Mucosa of descending colon (tissue), 3 donors: ENCODE measurements at regions not wholly inside any gene's neighbourhood (a gene's known extent, or its start where the extent isn't known, plus 50 kb on each side); places are given as distances from the start of the nearest gene placed in this dataset.
"Not testable (repeated sequence)": the region's sequence is repeated elsewhere in the genome, so short reads cannot be mapped to it uniquely, and the experiment has no call there.

Source experiments
- ATAC-seq: fragments of 200-7000 bp; cut with Tn5 transposase; one replicate; pipeline ENCODE4 v1.9.1; 2020; ENCODE audit warnings: mild to moderate bottlenecking, moderate library complexity
- DNase-seq, 3 donors: peaks; one replicate each; pipeline ENCODE4 v3.0.0-alpha.2; 2020
- H3K36me3 ChIP-seq: fragments of 200-600 bp; one replicate; pipeline ENCODE4 v1.8.0; 2021; ENCODE audit warnings: low read depth, mild to moderate bottlenecking
- H3K4me1 ChIP-seq: fragments of 200-600 bp; one replicate; pipeline ENCODE4 v1.8.0; 2021; ENCODE audit warnings: low read depth, mild to moderate bottlenecking
- H3K4me3 ChIP-seq: fragments of 200-600 bp; one replicate; pipeline ENCODE4 v1.8.0; 2021; ENCODE audit warnings: mild to moderate bottlenecking
- H3K9me3 ChIP-seq: fragments of 200-600 bp; one replicate; pipeline ENCODE4 v1.8.0; 2021; ENCODE audit warnings: mild to moderate bottlenecking
- intact Hi-C, 2 donors: fragments of 100-400 bp; cut with DNase I in 1 of 2; cut with micrococcal nuclease in 1 of 2; formaldehyde crosslinking; loops; one replicate each; pipeline versions ENCODE4 v1.11.0 to v1.11.1; 2022; cut with DNase I, micrococcal nuclease
- TF ChIP-seq, protein P1 (sequence below): fragments of 200-600 bp; IDR thresholded peaks from one replicate; pipeline ENCODE4 v1.8.0; 2022; ENCODE audit warnings: antibody characterized with exemption, mild to moderate bottlenecking
- donor health status: DM: no; HTN: no; CAD: no; lungs with moderate emphysema.
- donor health status: DM: no; HTN: no; CAD: no.
- donor health status: DM: no; HTN: yes; CAD: no.

DNA sequence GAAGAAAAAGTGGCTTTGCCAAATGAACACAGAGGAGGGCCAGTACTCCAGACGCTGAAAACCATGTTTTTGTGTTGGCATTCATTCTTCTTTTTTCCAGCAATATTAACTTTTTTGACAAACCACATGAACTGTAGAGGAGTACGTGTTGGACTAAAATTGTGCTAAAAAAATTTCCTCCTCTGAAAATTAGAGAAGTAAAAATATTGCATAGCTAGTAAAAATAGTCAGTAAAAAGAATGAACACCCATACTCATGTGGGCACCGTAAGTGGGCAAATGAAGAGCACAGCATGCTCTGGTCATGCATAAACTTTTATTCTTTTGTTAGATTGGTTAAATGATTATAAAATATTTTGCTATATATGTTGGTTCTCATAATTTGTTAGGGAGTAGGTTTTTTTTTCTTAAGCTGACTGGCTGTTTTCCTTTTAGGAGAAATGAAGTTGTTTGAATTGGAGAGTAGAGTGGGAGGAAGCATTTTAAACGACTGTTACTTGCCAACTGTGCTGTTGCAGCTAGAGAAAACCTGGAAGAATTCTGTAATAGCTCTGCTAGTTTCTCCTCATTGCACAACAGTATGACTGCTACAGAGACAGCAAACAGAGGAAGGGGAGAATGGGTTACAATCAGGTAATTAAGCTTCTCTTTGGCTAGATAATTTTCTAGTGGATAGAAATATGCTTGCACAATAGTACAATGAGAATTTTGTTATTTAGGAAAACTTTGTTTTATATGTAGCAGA is 222.4 kb downstream of the KCTD12 start:
- intact Hi-C loops = loop anchor here in 1 of 2 donors (10.0 kb wide), 1 partner anchor 241 kb away; no protein-coding TSS in a partner anchor
- DNase-seq (no peak), ATAC-seq (no peak)

DNA sequence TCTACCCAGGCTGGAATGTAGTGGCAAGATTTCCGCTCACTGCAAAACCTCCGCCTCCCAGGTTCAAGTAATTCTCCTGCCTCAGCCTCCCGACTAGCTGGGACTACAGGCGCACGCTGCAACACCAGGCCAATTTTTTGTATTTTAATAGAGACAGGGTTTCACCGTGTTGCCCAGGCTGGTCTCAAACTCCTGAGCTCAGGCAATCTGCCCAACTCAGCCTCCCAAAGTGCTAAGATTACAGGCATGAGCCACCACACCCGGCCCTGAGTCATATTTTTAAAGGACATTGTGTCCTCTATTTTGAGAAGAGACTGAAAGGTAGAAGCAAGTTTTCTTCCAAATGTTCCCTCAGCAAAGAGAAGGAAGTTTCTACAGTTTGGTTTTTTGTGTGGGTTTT is 227.1 kb downstream of the KCTD12 start:
- DNase-seq, H3K9me3 ChIP-seq, H3K4me3 ChIP-seq, intact Hi-C loops, H3K4me1 ChIP-seq, ATAC-seq, H3K36me3 ChIP-seq: not testable (repeated sequence)

More for the DNA sequence above, 222.4 kb downstream of the KCTD12 start:
- Histone ChIP-seq H3K4me3 (no peak overlapping the region), H3K4me1 (no peaks in the 10 kb centered on the region), H3K36me3 (no peaks in the 10 kb centered on the region), H3K9me3 (no peaks in the 10 kb centered on the region)
- TF ChIP-seq, protein P1, sequence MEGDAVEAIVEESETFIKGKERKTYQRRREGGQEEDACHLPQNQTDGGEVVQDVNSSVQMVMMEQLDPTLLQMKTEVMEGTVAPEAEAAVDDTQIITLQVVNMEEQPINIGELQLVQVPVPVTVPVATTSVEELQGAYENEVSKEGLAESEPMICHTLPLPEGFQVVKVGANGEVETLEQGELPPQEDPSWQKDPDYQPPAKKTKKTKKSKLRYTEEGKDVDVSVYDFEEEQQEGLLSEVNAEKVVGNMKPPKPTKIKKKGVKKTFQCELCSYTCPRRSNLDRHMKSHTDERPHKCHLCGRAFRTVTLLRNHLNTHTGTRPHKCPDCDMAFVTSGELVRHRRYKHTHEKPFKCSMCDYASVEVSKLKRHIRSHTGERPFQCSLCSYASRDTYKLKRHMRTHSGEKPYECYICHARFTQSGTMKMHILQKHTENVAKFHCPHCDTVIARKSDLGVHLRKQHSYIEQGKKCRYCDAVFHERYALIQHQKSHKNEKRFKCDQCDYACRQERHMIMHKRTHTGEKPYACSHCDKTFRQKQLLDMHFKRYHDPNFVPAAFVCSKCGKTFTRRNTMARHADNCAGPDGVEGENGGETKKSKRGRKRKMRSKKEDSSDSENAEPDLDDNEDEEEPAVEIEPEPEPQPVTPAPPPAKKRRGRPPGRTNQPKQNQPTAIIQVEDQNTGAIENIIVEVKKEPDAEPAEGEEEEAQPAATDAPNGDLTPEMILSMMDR = no peak

- no peak overlapping the region for H3K4me3 ChIP-seq
- intact Hi-C loops = no loop called here
- no peaks in the 10 kb centered on the region for H3K9me3 ChIP-seq
- H3K36me3 ChIP-seq = no peaks in the 10 kb centered on the region
- no peak for ATAC-seq
- no peaks in the 10 kb centered on the region for H3K4me1 ChIP-seq
- TF ChIP-seq, protein P1 = no peak
- DNase-seq = no peak
Measured at GRCh38 chr13:76656500-76656899, 229.7 kb downstream of the KCTD12 start.

GRCh38 chr13:76656056-76656455 is 230.1 kb downstream of the KCTD12 start:
- Histone ChIP-seq H3K9me3 (no peaks in the 10 kb centered on the region), H3K4me1 (no peaks in the 10 kb centered on the region), H3K36me3 (no peaks in the 10 kb centered on the region), H3K4me3 (no peak overlapping the region)
- TF ChIP-seq, protein P1 = no peak
- no peak for ATAC-seq
- no peak for DNase-seq
- intact Hi-C loops = no loop called here

DNA sequence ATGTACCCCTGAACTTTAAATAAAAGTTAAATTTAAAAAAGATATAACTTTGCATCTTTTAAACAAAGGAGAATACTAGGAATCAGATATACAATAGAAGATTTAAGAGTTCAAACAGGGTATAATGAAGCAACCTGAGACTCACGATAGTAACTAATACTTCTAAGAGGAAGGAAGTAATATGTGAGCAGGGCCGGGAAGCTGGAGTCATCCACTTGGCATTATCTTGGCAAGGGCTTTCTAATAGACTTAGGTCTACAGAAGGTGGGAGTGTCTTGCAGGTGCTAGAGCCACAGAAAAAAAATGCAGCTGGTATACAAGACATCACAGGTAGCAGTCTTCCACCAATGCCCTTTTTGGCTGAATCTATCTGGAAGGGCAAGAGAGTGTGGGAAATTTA is 231.9 kb downstream of the KCTD12 start:
- DNase-seq = no peak
- no peaks in the 10 kb centered on the region for H3K36me3 ChIP-seq
- no peak overlapping the region for H3K4me3 ChIP-seq
- no peaks in the 10 kb centered on the region for H3K9me3 ChIP-seq
- TF ChIP-seq, protein P1 = no peak
- ATAC-seq = no peak
- no peaks in the 10 kb centered on the region for H3K4me1 ChIP-seq
- intact Hi-C loops = no loop called here

DNA sequence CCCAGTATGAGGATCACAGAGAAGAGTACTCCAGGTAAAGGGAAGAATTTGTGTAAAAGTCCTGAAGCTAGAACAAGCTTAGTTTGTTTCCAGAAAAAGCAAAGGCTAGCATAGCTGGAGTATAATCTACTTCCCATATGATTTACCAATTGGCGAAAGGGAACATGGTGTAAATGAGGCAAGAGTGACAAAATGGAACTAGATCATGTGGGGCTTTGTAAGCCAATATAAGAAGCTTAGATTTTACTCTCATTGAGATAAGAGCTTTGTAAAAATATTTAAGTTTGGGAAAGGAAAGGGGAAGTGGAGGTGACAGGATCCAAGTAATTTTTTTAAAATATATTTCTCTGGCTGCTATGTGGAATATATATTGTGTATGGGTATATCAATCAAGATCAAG is 234.9 kb downstream of the KCTD12 start:
- intact Hi-C loops = no loop called here
- no peaks in the 10 kb centered on the region for H3K9me3 ChIP-seq
- TF ChIP-seq, protein P1 = no peak
- no peaks in the 10 kb centered on the region for H3K36me3 ChIP-seq
- DNase-seq (no peak), ATAC-seq (no peak)
- H3K4me3 ChIP-seq = no peak overlapping the region
- H3K4me1 ChIP-seq = no peaks in the 10 kb centered on the region
